Esophagus muscularis mucosa (tissue), 4 donors: ENCODE measurements at regions not wholly inside any gene's neighbourhood (a gene's known extent, or its start where the extent isn't known, plus 50 kb on each side); places are given as distances from the start of the nearest gene placed in this dataset.

ENCODE experiments used
- CTCF ChIP-seq, 3 experiments: fragments of 200-600 bp in 2 of 3; fragments of 450-650 bp in 1 of 3; sonication (generic) in 2 of 3; IDR thresholded peaks; one replicate each; pipeline ENCODE4 v1.5.1; 2017 to 2019; ENCODE audit warnings: antibody characterized with exemption in 3 of 3, mild to moderate bottlenecking in 2 of 3, moderate library complexity in 1 of 3
- EP300 ChIP-seq: sonication (generic); formaldehyde crosslinking; IDR thresholded peaks from one replicate; pipeline ENCODE4 v1.6.1; 2017; ENCODE audit warnings: antibody characterized with exemption
- POLR2A ChIP-seq: fragments of 450-650 bp; IDR thresholded peaks from one replicate; pipeline ENCODE4 v1.6.1; 2017; ENCODE audit warnings: antibody characterized with exemption, moderate library complexity, mild to moderate bottlenecking, low read depth
- POLR2AphosphoS5 ChIP-seq, 2 donors: sonication (generic); formaldehyde crosslinking; IDR thresholded peaks; one replicate each; pipeline ENCODE4 v1.6.1; 2017; ENCODE audit warnings: antibody characterized with exemption in 2 of 2

- TF ChIP-seq CTCF (IDR thresholded peaks at IDR 0.05), result no peak
- no peak for TF ChIP-seq EP300
- no peak for TF ChIP-seq POLR2A
- TF ChIP-seq POLR2AphosphoS5 (IDR thresholded peaks at IDR 0.05), result no peak
Observed at GRCh38 chr11:28911829-28912228, 803.6 kb downstream of the METTL15 start.
